ENCODE measurements at regions not wholly inside any gene's neighbourhood (a gene's known extent, or its start where the extent isn't known, plus 50 kb on each side); places are given as distances from the start of the nearest gene placed in this dataset.
"Not testable (repeated sequence)": the region's sequence is repeated elsewhere in the genome, so short reads cannot be mapped to it uniquely, and the experiment has no call there.

GRCh38 chr15:69903470-69904469 is 193.9 kb downstream of the TLE3 start:
- DNase-seq, result no peak

GRCh38 chr15:69906256-69907185 is 191.2 kb downstream of the TLE3 start:
- DNase-seq, result no peak

- DNase-seq, result no peak
Observed at GRCh38 chr15:69908060-69908459, 189.7 kb downstream of the TLE3 start.

GRCh38 chr15:69908590-69909420 is 188.9 kb downstream of the TLE3 start:
- DNase-seq, result no peak

GRCh38 chr15:69909719-69910444 is 187.8 kb downstream of the TLE3 start:
- DNase-seq, result no peak

GRCh38 chr15:69910514-69910913 is 187.2 kb downstream of the TLE3 start:
- DNase-seq, result no peak

GRCh38 chr15:69912116-69912515 is 185.6 kb downstream of the TLE3 start:
- no peak for DNase-seq

GRCh38 chr15:69914040-69914439 is 183.7 kb downstream of the TLE3 start:
- no peak for DNase-seq

- DNase-seq, result no peak
Observed at GRCh38 chr15:69914960-69915359, 182.8 kb downstream of the TLE3 start.

- no peak for DNase-seq
Observed at GRCh38 chr15:69916169-69916785, 181.4 kb downstream of the TLE3 start.

GRCh38 chr15:69917056-69917455 is 180.7 kb downstream of the TLE3 start:
- DNase-seq, result no peak

GRCh38 chr15:69919816-69920215 is 177.9 kb downstream of the TLE3 start:
- no peak for DNase-seq

- no peak for DNase-seq
Observed at GRCh38 chr15:69920221-69920620, 177.5 kb downstream of the TLE3 start.

- no peak for DNase-seq
Observed at GRCh38 chr15:69921626-69922619, 175.8 kb downstream of the TLE3 start.

- DNase-seq, result no peak
Observed at GRCh38 chr15:69924531-69924930, 173.2 kb downstream of the TLE3 start.

GRCh38 chr15:69926006-69926405 is 171.7 kb downstream of the TLE3 start:
- no peak for DNase-seq

- DNase-seq, result no peak
Observed at GRCh38 chr15:69926721-69927120, 171.0 kb downstream of the TLE3 start.

- DNase-seq, result not testable (repeated sequence)
Observed at GRCh38 chr15:69928890-69929289, 168.8 kb downstream of the TLE3 start.

- no peak for DNase-seq
Observed at GRCh38 chr15:69929905-69930630, 167.6 kb downstream of the TLE3 start.

Data from CD4-positive, alpha-beta T cell treated with Interleukin-17A for 1 hour (primary cell).